ENCODE measurements at regions not wholly inside any gene's neighbourhood (a gene's known extent, or its start where the extent isn't known, plus 50 kb on each side); places are given as distances from the start of the nearest gene placed in this dataset.

- DNase-seq (ENCODE audit: low spot score): no peak
Observed at GRCh38 chr5:106205916-106206571, 1464.7 kb downstream of the EFNA5 start.

DNA sequence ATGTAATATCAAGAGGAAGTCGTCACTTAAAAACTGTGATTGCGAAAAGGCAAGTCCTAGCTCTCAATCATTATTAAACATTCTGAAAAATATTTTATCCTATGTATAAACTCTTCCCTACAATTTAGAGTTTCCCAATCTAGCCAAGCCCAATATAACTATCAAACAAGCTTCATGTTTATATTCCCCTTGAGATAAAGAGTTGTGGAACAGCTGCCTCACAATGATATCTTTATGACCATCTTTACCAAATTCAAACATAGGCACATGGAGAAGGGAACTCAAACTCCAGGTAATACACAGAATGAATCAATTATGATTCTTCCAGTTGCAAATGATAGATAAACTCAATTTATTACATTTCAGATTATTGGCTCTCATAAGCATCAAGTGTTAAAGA lies 1468.7 kb downstream of the EFNA5 start:
- no peak for DNase-seq (ENCODE audit: low spot score)

GRCh38 chr5:106200971-106201370 lies 1469.8 kb downstream of the EFNA5 start:
- no peak for DNase-seq (ENCODE audit: low spot score)

DNA sequence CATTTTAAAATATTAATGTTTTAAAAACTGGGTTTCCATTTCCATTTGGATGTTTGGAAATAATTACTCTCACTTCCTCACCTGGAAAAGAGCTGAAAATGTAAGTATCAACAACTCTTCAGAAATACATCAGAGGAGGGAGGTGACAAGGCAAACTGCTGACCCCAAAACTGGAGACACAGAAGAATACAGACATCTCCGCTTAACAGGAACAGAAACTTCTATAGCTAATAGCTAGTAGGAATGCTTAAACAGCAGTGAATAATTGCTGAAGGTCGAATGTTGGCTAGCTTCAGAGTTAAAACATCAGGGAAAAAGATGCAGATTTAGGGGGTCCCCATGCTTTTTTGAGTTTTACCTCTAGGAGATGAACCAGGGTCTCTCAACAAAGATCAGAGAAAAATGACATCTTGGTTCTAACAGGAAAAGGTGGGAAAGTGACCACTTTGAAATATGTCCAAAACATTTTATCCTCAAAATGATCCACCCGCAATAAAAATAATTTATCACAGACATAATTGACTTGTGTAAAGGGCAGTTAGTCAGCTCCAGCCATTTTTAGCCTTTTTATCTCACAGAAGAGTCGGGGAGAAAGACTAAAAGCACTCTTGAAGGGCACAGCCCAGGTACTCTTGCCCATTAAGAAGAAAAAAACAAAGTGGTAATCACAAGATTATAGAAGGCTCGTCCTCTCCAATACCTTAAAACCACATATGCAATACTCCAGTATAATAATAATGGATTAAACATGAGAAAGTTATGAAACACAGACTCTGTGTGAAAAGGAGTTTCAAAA lies 1474.9 kb downstream of the EFNA5 start:
- no peak for DNase-seq (ENCODE audit: low spot score)

DNA sequence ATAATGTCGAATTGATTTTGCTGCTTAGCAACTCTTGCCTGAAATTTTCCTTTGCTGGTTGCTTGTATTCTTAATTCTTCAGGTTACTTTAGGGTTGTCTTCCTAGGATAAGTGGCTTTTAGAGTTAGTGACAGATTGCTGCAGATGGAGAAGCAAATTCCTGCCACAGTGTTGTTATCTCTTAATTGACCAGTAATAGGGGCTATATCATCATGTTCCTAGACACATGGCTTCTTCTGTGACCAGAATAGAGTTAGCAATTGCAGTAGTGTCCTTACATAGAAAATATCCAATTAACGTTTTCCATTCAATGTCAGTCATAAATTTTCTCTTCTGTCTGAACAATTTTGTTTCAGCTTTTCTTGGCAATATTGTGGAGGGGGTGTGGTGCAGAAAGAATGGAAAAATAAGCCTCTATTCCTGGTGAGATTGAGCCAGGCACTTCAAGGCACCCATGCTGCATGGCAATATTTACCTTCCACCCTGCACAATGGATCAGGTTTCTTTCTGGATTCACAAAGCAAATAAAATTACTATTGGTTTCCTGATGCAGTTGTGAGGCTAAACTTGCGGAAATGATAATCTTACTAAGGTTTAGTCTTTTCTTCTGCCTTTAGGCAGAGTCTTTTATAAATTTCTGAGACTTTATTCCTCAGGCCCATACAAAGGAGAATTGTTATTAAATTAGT lies 1481.5 kb downstream of the EFNA5 start:
- DNase-seq (ENCODE audit: low spot score): no peak

GRCh38 chr5:106185661-106186081 lies 1485.1 kb downstream of the EFNA5 start:
- DNase-seq (ENCODE audit: low spot score): no peak

GRCh38 chr5:106174903-106175302 lies 1495.8 kb downstream of the EFNA5 start:
- DNase-seq (ENCODE audit: low spot score): no peak

- DNase-seq (ENCODE audit: low spot score): no peak
Observed at GRCh38 chr5:106172681-106173532, 1497.8 kb downstream of the EFNA5 start.

DNA sequence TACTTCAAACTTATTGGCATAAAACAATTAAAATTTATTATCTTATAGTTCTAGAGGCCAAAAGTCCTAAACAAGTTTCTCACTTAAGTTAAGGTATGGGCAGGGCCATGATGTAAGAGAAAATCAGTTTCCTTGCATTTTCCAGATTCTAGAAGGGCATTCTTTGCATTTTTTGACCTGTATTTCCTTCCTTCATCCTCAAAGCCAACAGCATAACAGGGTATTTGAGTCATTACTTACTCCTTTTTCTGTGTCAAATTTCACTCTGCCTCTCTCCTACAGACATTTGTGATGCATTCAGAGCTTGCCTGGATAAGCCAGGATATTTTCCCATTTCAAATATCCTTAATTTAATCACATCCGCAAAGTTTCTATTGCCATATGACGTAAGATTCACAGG lies 1499.0 kb downstream of the EFNA5 start:
- DNase-seq (ENCODE audit: low spot score): no peak

GRCh38 chr5:106171132-106171531 lies 1499.6 kb downstream of the EFNA5 start:
- no peak for DNase-seq (ENCODE audit: low spot score)

GRCh38 chr5:106167766-106168165 lies 1503.0 kb downstream of the EFNA5 start:
- DNase-seq (ENCODE audit: low spot score): no peak

- no peak for DNase-seq (ENCODE audit: low spot score)
Observed at GRCh38 chr5:106163233-106163632, 1507.5 kb downstream of the EFNA5 start.

DNA sequence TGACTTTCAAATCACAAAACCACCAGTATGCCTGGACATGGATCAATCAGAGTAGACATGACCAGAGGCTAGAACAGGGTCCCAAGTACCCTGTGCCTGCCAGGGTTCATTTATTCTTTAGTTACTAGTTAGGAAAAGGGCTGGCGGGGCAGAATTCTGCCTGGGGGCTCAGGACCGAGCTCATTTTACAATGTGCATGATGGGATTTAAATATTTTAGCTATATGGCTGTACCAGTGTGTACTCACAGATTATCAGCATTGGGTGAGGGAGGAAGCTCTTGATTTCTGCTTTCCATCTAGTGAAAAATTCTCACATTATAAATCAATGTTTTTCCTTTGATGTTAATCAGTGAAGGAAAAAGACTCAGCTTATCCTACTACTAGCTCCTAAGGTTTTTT lies 1511.1 kb downstream of the EFNA5 start:
- no peak for DNase-seq (ENCODE audit: low spot score)

DNA sequence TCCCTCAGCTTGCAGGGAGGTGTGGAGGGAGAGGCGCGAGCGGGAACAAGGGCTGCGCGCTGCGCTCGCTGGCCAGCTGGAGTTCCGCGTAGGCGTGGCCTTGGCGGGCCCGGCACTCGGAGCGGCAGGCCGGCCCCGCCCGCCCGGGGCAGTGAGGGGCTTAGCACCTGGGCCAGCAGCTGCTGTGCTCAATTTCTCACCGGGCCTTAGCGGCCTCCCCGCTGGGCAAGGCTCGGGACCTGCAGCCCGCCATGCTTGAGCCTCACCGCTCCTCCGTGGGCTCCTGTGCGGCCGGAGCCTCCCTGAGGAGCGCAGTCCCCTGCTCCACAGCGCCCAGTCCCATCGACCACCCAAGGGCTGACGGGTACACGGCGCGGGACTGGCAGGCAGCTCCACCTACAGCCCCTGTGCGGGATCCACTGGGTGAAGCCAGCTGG lies 1516.4 kb downstream of the EFNA5 start:
- DNase-seq (ENCODE audit: low spot score): no peak

GRCh38 chr5:106152569-106152968 lies 1518.2 kb downstream of the EFNA5 start:
- DNase-seq (ENCODE audit: low spot score): no peak

GRCh38 chr5:106142116-106142515 lies 1528.6 kb downstream of the EFNA5 start:
- no peak for DNase-seq (ENCODE audit: low spot score)

DNA sequence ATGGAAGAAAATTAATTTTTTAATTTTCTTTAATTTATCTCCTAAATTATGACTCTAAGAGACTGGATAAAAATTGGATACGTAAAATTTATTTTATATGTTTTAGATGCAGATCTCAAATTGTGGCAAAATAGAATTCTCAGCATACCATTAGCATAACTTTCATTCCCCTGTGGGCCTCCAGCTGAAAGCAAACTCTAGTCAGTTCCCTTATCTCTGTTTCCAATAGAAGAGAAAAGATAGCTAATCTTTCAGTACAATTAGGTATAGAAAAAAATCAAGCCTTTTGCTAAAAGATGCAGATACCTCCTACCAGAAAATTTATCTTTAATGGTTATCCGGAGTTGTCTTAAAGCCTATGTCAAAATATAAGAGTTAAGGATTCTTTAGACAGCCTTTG lies 1530.6 kb downstream of the EFNA5 start:
- no peak for DNase-seq (ENCODE audit: low spot score)

GRCh38 chr5:106136061-106136460 lies 1534.7 kb downstream of the EFNA5 start:
- no peak for DNase-seq (ENCODE audit: low spot score)

DNA sequence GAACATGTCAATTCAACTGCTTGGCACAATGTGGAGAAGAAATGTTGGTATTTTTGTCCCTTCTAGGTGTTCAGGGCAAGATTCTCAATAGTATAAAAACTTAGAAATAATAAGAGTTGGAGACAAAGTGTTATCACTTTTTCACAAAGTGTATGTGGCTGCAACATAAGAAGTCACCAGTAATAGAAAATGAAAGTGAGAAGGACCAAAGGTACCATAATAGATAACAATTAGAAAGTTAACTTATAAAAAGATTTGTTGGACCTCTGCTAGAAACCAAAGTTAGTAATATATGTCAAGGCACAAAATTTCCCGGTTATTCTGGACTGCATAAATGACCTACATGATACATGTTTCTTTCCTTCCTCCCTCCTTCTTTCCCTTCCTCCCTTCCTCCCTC lies 1535.3 kb downstream of the EFNA5 start:
- DNase-seq (ENCODE audit: low spot score): no peak

DNA sequence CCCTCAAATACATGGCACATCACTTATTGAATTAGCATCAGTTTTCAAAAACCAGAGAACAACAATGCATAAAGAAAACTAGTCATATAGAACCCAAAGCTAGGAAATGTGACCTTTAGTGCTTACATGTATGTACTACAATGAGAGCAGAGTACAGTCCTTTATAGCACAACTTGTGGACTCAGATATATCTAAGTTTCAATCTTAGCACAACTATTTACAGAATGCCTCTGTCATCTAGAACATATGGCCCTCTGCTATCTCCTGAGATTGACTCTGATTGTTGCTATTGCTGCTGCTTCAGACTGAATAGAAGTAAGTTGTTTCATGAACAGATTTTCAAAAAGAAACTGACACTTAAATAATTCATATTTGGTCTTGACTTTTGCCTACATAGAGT lies 1536.2 kb downstream of the EFNA5 start:
- no peak for DNase-seq (ENCODE audit: low spot score)

DNA sequence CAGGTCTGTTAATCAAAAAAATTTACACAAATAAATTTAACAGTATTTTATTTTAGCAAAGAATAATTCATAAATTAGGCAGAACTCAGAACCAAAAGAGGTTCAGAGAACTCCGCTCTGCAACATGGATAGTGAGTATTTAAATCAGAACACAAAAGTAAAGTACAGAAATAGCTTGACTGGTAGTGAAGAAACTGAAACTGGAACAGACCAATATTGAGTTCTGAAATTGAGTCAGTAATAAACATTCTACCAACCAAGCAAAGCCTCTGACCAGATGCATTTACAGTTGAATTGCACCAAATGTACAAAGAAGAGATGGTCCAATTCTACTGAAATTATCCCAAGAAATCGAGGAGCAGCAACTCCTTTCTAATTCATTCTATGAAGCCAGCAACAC lies 1542.8 kb downstream of the EFNA5 start:
- no peak for DNase-seq (ENCODE audit: low spot score)

- no peak for DNase-seq (ENCODE audit: low spot score)
Observed at GRCh38 chr5:106127341-106127781, 1543.4 kb downstream of the EFNA5 start.
